ENCODE measurements at regions not wholly inside any gene's neighbourhood (a gene's known extent, or its start where the extent isn't known, plus 50 kb on each side); places are given as distances from the start of the nearest gene placed in this dataset.

- no peaks in the 10 kb centered on the region for H3K9me3 ChIP-seq (ENCODE audit: low read depth, low read length)
- no peak for DNase-seq (ENCODE audit: low read depth, low spot score)
- no peak overlapping the region for H3K9ac ChIP-seq (ENCODE audit: insufficient read length)
- TF ChIP-seq POLR2AphosphoS5 (IDR thresholded peaks at IDR 0.05; ENCODE audit: borderline replicate concordance, low read depth, low read length) (no peak), FOXP2 (optimal IDR thresholded peaks at IDR 0.05; ENCODE audit: control extremely low read depth, extremely low read length, insufficient read depth) (no peak), EZH2 (IDR thresholded peaks at IDR 0.05) (no peak)
- H3K36me3 ChIP-seq (ENCODE audit: insufficient read depth, low read length) = no peaks in the 10 kb centered on the region
- H3K27ac ChIP-seq = no peak overlapping the region
- H3K4me3 ChIP-seq = no peak overlapping the region
Observed at GRCh38 chr15:87687523-87687870, 569.0 kb downstream of the NTRK3 start.

- Histone ChIP-seq H3K27ac (no peak overlapping the region), H3K4me3 (no peak overlapping the region), H3K36me3 (ENCODE audit: insufficient read depth, low read length) (no peaks in the 10 kb centered on the region), H3K9ac (ENCODE audit: insufficient read length) (no peak overlapping the region), H3K9me3 (ENCODE audit: low read depth, low read length) (no peaks in the 10 kb centered on the region)
- TF ChIP-seq FOXP2 (optimal IDR thresholded peaks at IDR 0.05; ENCODE audit: control extremely low read depth, extremely low read length, insufficient read depth) (no peak), POLR2AphosphoS5 (IDR thresholded peaks at IDR 0.05; ENCODE audit: borderline replicate concordance, low read depth, low read length) (no peak), EZH2 (IDR thresholded peaks at IDR 0.05) (no peak)
- no peak for DNase-seq (ENCODE audit: low read depth, low spot score)
Observed at GRCh38 chr15:87686841-87687522, 569.6 kb downstream of the NTRK3 start.

- H3K9ac ChIP-seq (ENCODE audit: insufficient read length) = no peak overlapping the region
- H3K4me3 ChIP-seq = no peak overlapping the region
- no peak overlapping the region for H3K27ac ChIP-seq
- TF ChIP-seq POLR2AphosphoS5 (IDR thresholded peaks at IDR 0.05; ENCODE audit: borderline replicate concordance, low read depth, low read length) (no peak), EZH2 (IDR thresholded peaks at IDR 0.05) (no peak)
- no peak for DNase-seq (ENCODE audit: low read depth, low spot score)
- H3K9me3 ChIP-seq (ENCODE audit: low read depth, low read length) = no peaks in the 10 kb centered on the region
- no peaks in the 10 kb centered on the region for H3K36me3 ChIP-seq (ENCODE audit: insufficient read depth, low read length)
Observed at GRCh38 chr15:87686339-87686738, 570.2 kb downstream of the NTRK3 start.

GRCh38 chr15:87682527-87682926 is 574.0 kb downstream of the NTRK3 start:
- H3K27ac ChIP-seq = no peak overlapping the region
- DNase-seq (ENCODE audit: low read depth, low spot score) = no peak
- no peak for TF ChIP-seq FOXP2 (optimal IDR thresholded peaks at IDR 0.05; ENCODE audit: control extremely low read depth, extremely low read length, insufficient read depth)
- no peak for TF ChIP-seq POLR2AphosphoS5 (IDR thresholded peaks at IDR 0.05; ENCODE audit: borderline replicate concordance, low read depth, low read length)
- TF ChIP-seq EZH2 (IDR thresholded peaks at IDR 0.05) = no peak
- no peak overlapping the region for H3K9ac ChIP-seq (ENCODE audit: insufficient read length)
- H3K36me3 ChIP-seq (ENCODE audit: insufficient read depth, low read length) = no peaks in the 10 kb centered on the region
- no peaks in the 10 kb centered on the region for H3K9me3 ChIP-seq (ENCODE audit: low read depth, low read length)
- H3K4me3 ChIP-seq = no peak overlapping the region

GRCh38 chr15:87681104-87681503 is 575.4 kb downstream of the NTRK3 start:
- no peak overlapping the region for H3K27ac ChIP-seq
- H3K9me3 ChIP-seq (ENCODE audit: low read depth, low read length) = no peaks in the 10 kb centered on the region
- no peaks in the 10 kb centered on the region for H3K36me3 ChIP-seq (ENCODE audit: insufficient read depth, low read length)
- H3K9ac ChIP-seq (ENCODE audit: insufficient read length) = no peak overlapping the region
- no peak overlapping the region for H3K4me3 ChIP-seq
- DNase-seq (ENCODE audit: low read depth, low spot score) = no peak
- no peak for TF ChIP-seq POLR2AphosphoS5 (IDR thresholded peaks at IDR 0.05; ENCODE audit: borderline replicate concordance, low read depth, low read length)
- no peak for TF ChIP-seq FOXP2 (optimal IDR thresholded peaks at IDR 0.05; ENCODE audit: control extremely low read depth, extremely low read length, insufficient read depth)
- no peak for TF ChIP-seq EZH2 (IDR thresholded peaks at IDR 0.05)

- TF ChIP-seq POLR2AphosphoS5 (IDR thresholded peaks at IDR 0.05; ENCODE audit: borderline replicate concordance, low read depth, low read length) (no peak), FOXP2 (optimal IDR thresholded peaks at IDR 0.05; ENCODE audit: control extremely low read depth, extremely low read length, insufficient read depth) (no peak), EZH2 (IDR thresholded peaks at IDR 0.05) (no peak)
- no peak for DNase-seq (ENCODE audit: low read depth, low spot score)
- H3K4me3 ChIP-seq = no peak overlapping the region
- no peaks in the 10 kb centered on the region for H3K9me3 ChIP-seq (ENCODE audit: low read depth, low read length)
- H3K27ac ChIP-seq = no peak overlapping the region
- H3K36me3 ChIP-seq (ENCODE audit: insufficient read depth, low read length) = no peaks in the 10 kb centered on the region
- no peak overlapping the region for H3K9ac ChIP-seq (ENCODE audit: insufficient read length)
Observed at GRCh38 chr15:87680208-87680607, 576.3 kb downstream of the NTRK3 start.

- Histone ChIP-seq H3K9ac (ENCODE audit: insufficient read length) (no peak overlapping the region), H3K36me3 (ENCODE audit: insufficient read depth, low read length) (no peaks in the 10 kb centered on the region), H3K4me3 (no peak overlapping the region), H3K27ac (no peak overlapping the region), H3K9me3 (ENCODE audit: low read depth, low read length) (no peaks in the 10 kb centered on the region)
- TF ChIP-seq FOXP2 (optimal IDR thresholded peaks at IDR 0.05; ENCODE audit: control extremely low read depth, extremely low read length, insufficient read depth) = no peak
- no peak for TF ChIP-seq EZH2 (IDR thresholded peaks at IDR 0.05)
- no peak for TF ChIP-seq POLR2AphosphoS5 (IDR thresholded peaks at IDR 0.05; ENCODE audit: borderline replicate concordance, low read depth, low read length)
- no peak for DNase-seq (ENCODE audit: low read depth, low spot score)
Observed at GRCh38 chr15:87675271-87675670, 581.3 kb downstream of the NTRK3 start.

GRCh38 chr15:87672309-87673288 is 583.9 kb downstream of the NTRK3 start:
- H3K9ac ChIP-seq (ENCODE audit: insufficient read length) = no peak overlapping the region
- DNase-seq (ENCODE audit: low read depth, low spot score) = no peak
- H3K36me3 ChIP-seq (ENCODE audit: insufficient read depth, low read length) = no peaks in the 10 kb centered on the region
- no peaks in the 10 kb centered on the region for H3K9me3 ChIP-seq (ENCODE audit: low read depth, low read length)
- TF ChIP-seq POLR2AphosphoS5 (IDR thresholded peaks at IDR 0.05; ENCODE audit: borderline replicate concordance, low read depth, low read length) (no peak), EZH2 (IDR thresholded peaks at IDR 0.05) (no peak), FOXP2 (optimal IDR thresholded peaks at IDR 0.05; ENCODE audit: control extremely low read depth, extremely low read length, insufficient read depth) (no peak)
- no peak overlapping the region for H3K27ac ChIP-seq
- no peak overlapping the region for H3K4me3 ChIP-seq
